Heart right ventricle (tissue), 16 donors: ENCODE measurements at regions not wholly inside any gene's neighbourhood (a gene's known extent, or its start where the extent isn't known, plus 50 kb on each side); places are given as distances from the start of the nearest gene placed in this dataset.

Source experiments
- ATAC-seq, 8 donors: fragments of 200-7000 bp; cut with Tn5 transposase; one replicate each; pipeline ENCODE4 v1.9.1; 2020; ENCODE audit warnings: mild to moderate bottlenecking in 8 of 8, moderate library complexity in 8 of 8, moderate number of reproducible peaks in 1 of 8
- DNase-seq, 2 donors: peaks; one replicate each; pipeline ENCODE4 v3.0.0-alpha.2; 2020
- H3K27ac ChIP-seq, 10 donors: fragments of 200-600 bp; sonication (generic) in 2 of 10; one replicate each; pipeline versions ENCODE4 v1.5.0 to v1.8.0; 2020 to 2022; ENCODE audit warnings: mild to moderate bottlenecking in 3 of 10
- H3K27me3 ChIP-seq, 7 donors: fragments of 200-600 bp; one replicate each; pipeline ENCODE4 v1.8.0; 2021 to 2022; ENCODE audit warnings: mild to moderate bottlenecking in 2 of 7
- H3K36me3 ChIP-seq, 9 donors: fragments of 200-600 bp; sonication (generic) in 1 of 9; one replicate each; pipeline versions ENCODE4 v1.5.0 to v1.8.0; 2020 to 2022; ENCODE audit warnings: mild to moderate bottlenecking in 2 of 9
- H3K4me1 ChIP-seq, 9 donors: fragments of 200-600 bp; sonication (generic) in 1 of 9; one replicate each; pipeline versions ENCODE4 v1.5.0 to v1.8.0; 2020 to 2022; ENCODE audit warnings: mild to moderate bottlenecking in 4 of 9
- H3K4me3 ChIP-seq, 10 donors: fragments of 200-600 bp; sonication (generic) in 2 of 10; one replicate each; pipeline versions ENCODE4 v1.5.0 to v1.8.0; 2020 to 2022; ENCODE audit warnings: mild to moderate bottlenecking in 7 of 10, moderate library complexity in 2 of 10
- H3K9me3 ChIP-seq, 11 donors: fragments of 200-600 bp in 10 of 11; sonication (generic) in 2 of 11; one replicate each; pipeline versions ENCODE4 v1.5.0 to v1.8.0; 2013 to 2022; ENCODE audit warnings: mild to moderate bottlenecking in 2 of 11, control low read depth in 1 of 11, moderate library complexity in 1 of 11
- WGBS, 2 donors: extraction: QIAGEN DNeasy Blood & Tissue Kit; methylation state at CpG; one replicate each; pipeline ENCODE4 v1.1.7; 2013; ENCODE audit warnings: inconsistent platforms in 1 of 2; 5-methylcytosine and 5-hydroxymethylcytosine counted together
- intact Hi-C, 10 donors: fragments of 100-400 bp; cut with DNase I; formaldehyde crosslinking; loops; one replicate each; pipeline versions ENCODE4 v1.11.1 to v1.14.2; 2022
- TF ChIP-seq, protein P1 (sequence below), 9 donors: fragments of 200-600 bp; sonication (generic) in 2 of 9; IDR thresholded peaks; one replicate each; pipeline versions ENCODE4 v1.5.0 to v1.8.0; 2021 to 2022; ENCODE audit warnings: antibody characterized with exemption in 9 of 9, mild to moderate bottlenecking in 5 of 9, moderate library complexity in 1 of 9
- donor health status: Arrhythmogenic right ventricular cardiomyopathy.
- donor health status: ischemic (EF 13 %, LVEDD 7.1; RV severe dilation, severe dysfunction).
- donor health status: healthy with polysubstance abuse.
- donor health status: DM: no; HTN: yes; CAD: no.
- donor health status: DM: no; HTN: no; CAD: no.
- donor health status: ischemic (EF 25% LVEDD 6.9; RV normal size, moderate dysfunction).
- donor health status: ischemic (EF 25% LVEDD 5.7; RV mildly dilated, moderate dysfunction).
- donor health status: healthy.
- donor health status: DM: yes; HTN: yes; CAD: no.
- donor health status: Ischemic cardiomyopathy.
- donor health status: ischemic (EF 35%, LVEDD 5.7; RV mildly dilated, moderate dysfunction).
- donor health status: nonischemic (EF 11% LVEDD 7.7; RV severe dilation, severe dysfunction).
- donor health status: DM: yes; HTN: yes; CAD: no.
- donor health status: PGD.
- donor health status: ischemic (EF 29% LVEDD 5.4; RV normal size, mild dysfunction).
- donor health status: nonischemic (EF 23%, LVEDD 6.1; RV moderate dilation, normal function).

DNA sequence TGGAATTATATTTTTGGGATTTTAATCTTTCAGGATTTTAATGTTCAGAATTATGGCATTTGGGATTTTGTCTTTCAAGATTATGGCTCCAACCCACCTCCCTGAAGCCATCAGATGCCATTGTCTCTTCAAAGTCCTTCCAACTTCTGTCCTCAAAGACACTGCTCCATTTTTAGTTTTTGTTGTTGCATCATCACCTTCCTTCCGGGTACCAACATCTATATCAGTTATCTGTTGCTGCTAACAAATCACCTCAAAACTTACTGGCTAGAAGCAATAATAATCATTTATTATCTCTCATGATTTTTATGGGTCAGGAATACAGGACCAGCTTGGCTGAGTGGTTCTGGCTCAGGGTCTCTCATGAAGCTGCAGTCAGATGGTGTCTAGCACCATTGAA lies 138.8 kb upstream of the ZBED5 start:
- H3K4me1 ChIP-seq, result no peaks in the 10 kb centered on the region
- ATAC-seq (no peak), DNase-seq (no peak)
- intact Hi-C loops, result no loop called here
- no peaks in the 10 kb centered on the region for H3K36me3 ChIP-seq
- peaks cover 0 to 21% (median 18%) of the 10 kb centered on the region in 7 donors for H3K27me3 ChIP-seq
- H3K9me3 ChIP-seq, result peaks cover 0 to 10% (median 0%) of the 10 kb centered on the region in 11 donors
- 85 to 87% methylated on average over 1 of the region's 1 CpG for WGBS, 2 donors
- no peak overlapping the region for H3K27ac ChIP-seq
- no peak overlapping the region for H3K4me3 ChIP-seq
- TF ChIP-seq, protein P1, sequence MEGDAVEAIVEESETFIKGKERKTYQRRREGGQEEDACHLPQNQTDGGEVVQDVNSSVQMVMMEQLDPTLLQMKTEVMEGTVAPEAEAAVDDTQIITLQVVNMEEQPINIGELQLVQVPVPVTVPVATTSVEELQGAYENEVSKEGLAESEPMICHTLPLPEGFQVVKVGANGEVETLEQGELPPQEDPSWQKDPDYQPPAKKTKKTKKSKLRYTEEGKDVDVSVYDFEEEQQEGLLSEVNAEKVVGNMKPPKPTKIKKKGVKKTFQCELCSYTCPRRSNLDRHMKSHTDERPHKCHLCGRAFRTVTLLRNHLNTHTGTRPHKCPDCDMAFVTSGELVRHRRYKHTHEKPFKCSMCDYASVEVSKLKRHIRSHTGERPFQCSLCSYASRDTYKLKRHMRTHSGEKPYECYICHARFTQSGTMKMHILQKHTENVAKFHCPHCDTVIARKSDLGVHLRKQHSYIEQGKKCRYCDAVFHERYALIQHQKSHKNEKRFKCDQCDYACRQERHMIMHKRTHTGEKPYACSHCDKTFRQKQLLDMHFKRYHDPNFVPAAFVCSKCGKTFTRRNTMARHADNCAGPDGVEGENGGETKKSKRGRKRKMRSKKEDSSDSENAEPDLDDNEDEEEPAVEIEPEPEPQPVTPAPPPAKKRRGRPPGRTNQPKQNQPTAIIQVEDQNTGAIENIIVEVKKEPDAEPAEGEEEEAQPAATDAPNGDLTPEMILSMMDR (IDR thresholded peaks at IDR 0.05), result no peak

DNA sequence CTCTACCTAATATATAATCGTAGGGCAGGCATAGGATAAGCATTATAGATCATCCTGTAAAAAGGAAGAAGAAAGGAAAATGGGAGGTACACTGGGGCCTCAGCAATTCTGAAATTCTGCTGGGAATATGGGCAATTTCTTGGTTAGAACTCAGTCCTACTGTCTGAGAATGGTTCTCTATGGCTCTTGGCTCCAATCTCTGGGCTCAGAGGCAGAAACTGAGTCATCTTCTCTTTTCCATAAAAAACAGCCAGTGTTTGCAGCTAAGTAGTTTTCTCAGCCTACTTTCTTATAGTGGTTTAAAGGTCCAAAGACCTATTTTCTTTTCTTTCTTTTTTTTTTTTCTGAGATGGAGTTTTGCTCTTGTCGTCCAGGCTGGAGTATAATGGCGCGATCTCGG lies 135.8 kb upstream of the ZBED5 start:
- Histone ChIP-seq H3K9me3 (peaks cover 0 to 10% (median 0%) of the 10 kb centered on the region in 11 donors), H3K4me1 (no peaks in the 10 kb centered on the region), H3K27me3 (peaks cover 0 to 7% (median 0%) of the 10 kb centered on the region in 7 donors), H3K4me3 (no peak overlapping the region), H3K27ac (no peak overlapping the region), H3K36me3 (no peaks in the 10 kb centered on the region)
- ATAC-seq (no peak), DNase-seq (no peak)
- TF ChIP-seq, protein P1 (IDR thresholded peaks at IDR 0.05), result no peak
- WGBS, 2 donors, result 85 to 90% methylated on average over 5 of the region's 5 CpGs
- intact Hi-C loops, result loop anchor here in 1 of 10 donors (5.0 kb wide), 1 partner anchor 36 kb away; no protein-coding TSS in a partner anchor

DNA sequence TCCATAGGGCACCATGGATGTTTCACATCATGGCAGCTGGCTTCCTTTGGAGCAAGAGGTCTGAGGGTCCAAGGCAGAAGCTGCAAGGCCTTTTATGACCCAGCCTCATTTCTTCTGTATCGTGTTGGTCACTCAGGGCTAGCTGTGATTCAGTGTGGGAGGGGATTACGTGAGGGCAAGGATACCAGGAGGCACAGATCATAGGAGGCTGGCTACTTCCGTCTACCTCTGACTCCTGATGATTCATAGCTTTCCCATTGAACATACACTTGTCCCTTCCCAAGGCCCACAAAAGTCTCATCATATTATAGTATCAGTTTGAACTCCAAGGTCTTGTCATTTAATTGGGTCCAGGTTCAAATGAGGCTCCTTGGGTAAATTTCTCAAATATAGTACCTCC lies 135.3 kb upstream of the ZBED5 start:
- H3K36me3 ChIP-seq, result no peaks in the 10 kb centered on the region
- ATAC-seq, result no peak
- TF ChIP-seq, protein P1 (IDR thresholded peaks at IDR 0.05), result no peak
- no peak overlapping the region for H3K4me3 ChIP-seq
- no peak overlapping the region for H3K27ac ChIP-seq
- no peaks in the 10 kb centered on the region for H3K4me1 ChIP-seq
- intact Hi-C loops, result loop anchor here in 1 of 10 donors (5.0 kb wide), 1 partner anchor 36 kb away; no protein-coding TSS in a partner anchor
- DNase-seq, result no peak
- 69 to 78% methylated on average over 3 of the region's 3 CpGs for WGBS, 2 donors
- peaks cover 0 to 4% (median 0%) of the 10 kb centered on the region in 7 donors for H3K27me3 ChIP-seq
- H3K9me3 ChIP-seq, result peaks cover 0 to 10% (median 0%) of the 10 kb centered on the region in 11 donors

DNA sequence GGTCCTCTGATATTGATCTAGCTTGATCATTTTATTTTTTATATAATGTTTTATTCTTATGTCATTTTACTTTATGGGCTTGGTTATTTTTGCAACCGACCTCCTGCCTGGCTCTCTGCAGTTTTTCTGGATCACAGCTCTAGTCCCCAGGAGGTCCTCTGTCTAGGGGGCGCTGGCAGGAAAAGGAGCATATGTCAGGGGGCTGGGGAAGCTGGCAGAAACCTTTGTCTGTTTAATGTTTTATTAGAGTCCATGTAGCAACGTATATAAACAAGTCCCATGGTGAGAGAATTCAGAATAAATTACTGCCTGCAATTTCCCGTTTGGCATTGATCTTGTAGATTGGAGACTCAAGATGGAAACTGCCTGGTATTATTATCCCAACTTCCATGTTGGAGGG lies 133.5 kb upstream of the ZBED5 start:
- Histone ChIP-seq H3K4me1 (no peaks in the 10 kb centered on the region), H3K4me3 (no peak overlapping the region), H3K27ac (no peak overlapping the region), H3K36me3 (no peaks in the 10 kb centered on the region), H3K9me3 (peaks cover 0 to 10% (median 0%) of the 10 kb centered on the region in 11 donors), H3K27me3 (peaks cover 0 to 4% (median 0%) of the 10 kb centered on the region in 7 donors)
- TF ChIP-seq, protein P1 (IDR thresholded peaks at IDR 0.05), result no peak
- intact Hi-C loops, result loop anchor here in 1 of 10 donors (5.0 kb wide), 1 partner anchor 34 kb away; no protein-coding TSS in a partner anchor
- ATAC-seq (no peak), DNase-seq (no peak)
- 84 to 89% methylated on average over 4 of the region's 4 CpGs for WGBS, 2 donors
